22Rv1 (cell line): ENCODE measurements at regions not wholly inside any gene's neighbourhood (a gene's known extent, or its start where the extent isn't known, plus 50 kb on each side); places are given as distances from the start of the nearest gene placed in this dataset.

ENCODE experiments used
- ZFX ChIP-seq: fragments of 450-650 bp; IDR thresholded peaks from 2 replicates; pipeline ENCODE4 v1.6.1; 2017; ENCODE audit warnings: antibody characterized with exemption, borderline replicate concordance
- TF ChIP-seq, protein P1 (sequence below): fragments of 450-650 bp; IDR thresholded peaks from 2 replicates; pipeline ENCODE4 v1.5.1; 2017; ENCODE audit warnings: mild to moderate bottlenecking

DNA sequence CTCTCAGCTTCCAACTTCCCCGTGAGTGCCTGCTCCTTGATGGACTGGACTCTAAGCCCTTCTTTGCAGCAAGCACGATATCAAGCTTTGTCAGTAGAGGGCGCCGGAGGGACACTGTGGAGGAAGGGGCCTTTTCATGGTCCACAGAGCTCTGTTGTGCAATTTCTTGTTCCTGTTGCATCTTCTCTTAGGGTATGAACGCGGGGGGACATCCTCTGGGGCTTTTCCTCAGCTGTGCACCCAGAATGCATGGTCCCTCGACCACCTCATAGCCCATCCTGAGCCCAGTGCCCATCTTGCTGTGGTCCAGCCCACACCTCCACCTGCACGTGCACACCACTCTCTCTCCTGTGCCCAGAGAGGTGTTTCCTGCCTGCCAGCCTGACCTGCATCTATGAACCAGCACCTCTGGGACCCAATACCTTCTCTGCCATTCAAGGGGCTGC, 556.8 kb downstream of the PTPRU start:
- TF ChIP-seq, protein P1, sequence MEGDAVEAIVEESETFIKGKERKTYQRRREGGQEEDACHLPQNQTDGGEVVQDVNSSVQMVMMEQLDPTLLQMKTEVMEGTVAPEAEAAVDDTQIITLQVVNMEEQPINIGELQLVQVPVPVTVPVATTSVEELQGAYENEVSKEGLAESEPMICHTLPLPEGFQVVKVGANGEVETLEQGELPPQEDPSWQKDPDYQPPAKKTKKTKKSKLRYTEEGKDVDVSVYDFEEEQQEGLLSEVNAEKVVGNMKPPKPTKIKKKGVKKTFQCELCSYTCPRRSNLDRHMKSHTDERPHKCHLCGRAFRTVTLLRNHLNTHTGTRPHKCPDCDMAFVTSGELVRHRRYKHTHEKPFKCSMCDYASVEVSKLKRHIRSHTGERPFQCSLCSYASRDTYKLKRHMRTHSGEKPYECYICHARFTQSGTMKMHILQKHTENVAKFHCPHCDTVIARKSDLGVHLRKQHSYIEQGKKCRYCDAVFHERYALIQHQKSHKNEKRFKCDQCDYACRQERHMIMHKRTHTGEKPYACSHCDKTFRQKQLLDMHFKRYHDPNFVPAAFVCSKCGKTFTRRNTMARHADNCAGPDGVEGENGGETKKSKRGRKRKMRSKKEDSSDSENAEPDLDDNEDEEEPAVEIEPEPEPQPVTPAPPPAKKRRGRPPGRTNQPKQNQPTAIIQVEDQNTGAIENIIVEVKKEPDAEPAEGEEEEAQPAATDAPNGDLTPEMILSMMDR = peak; percentile 90
- no peak for TF ChIP-seq ZFX
